ENCODE measurements at regions not wholly inside any gene's neighbourhood (a gene's known extent, or its start where the extent isn't known, plus 50 kb on each side); places are given as distances from the start of the nearest gene placed in this dataset.

GRCh38 chr1:191895049-191895448, 263.2 kb upstream of the RGS18 start:
- TF ChIP-seq RAD21 (IDR thresholded peaks at IDR 0.05; ENCODE audit: insufficient read depth, low read depth, low read length), result no peak
- no peak for TF ChIP-seq MLLT1 (IDR thresholded peaks at IDR 0.05)
- TF ChIP-seq SMAD1 (IDR thresholded peaks at IDR 0.05; ENCODE audit: low read depth, partially characterized antibody), result no peak
- TF ChIP-seq E4F1 (IDR thresholded peaks at IDR 0.05; ENCODE audit: borderline replicate concordance, partially characterized antibody), result no peak
- no peak for TF ChIP-seq PML (IDR thresholded peaks at IDR 0.05; ENCODE audit: low read length)
- no peak for TF ChIP-seq RBBP5 (conservative IDR thresholded peaks at IDR 0.05)
- TF ChIP-seq MYC (IDR thresholded peaks at IDR 0.05; ENCODE audit: insufficient read depth, insufficient read length, insufficient replicate concordance, low read length, severe bottlenecking), result no peak
- TF ChIP-seq HDGF (IDR thresholded peaks at IDR 0.05), result no peak
- Histone ChIP-seq H3K4me3 (no peak overlapping the region), H3K4me1 (ENCODE audit: control insufficient read depth, insufficient read depth, low read length) (no peaks in the 10 kb centered on the region), H3K27ac (ENCODE audit: control insufficient read depth, insufficient read depth) (no peak overlapping the region), H3K4me2 (ENCODE audit: control insufficient read depth, insufficient read depth) (no peak overlapping the region), H3K36me3 (ENCODE audit: control insufficient read depth in 2 of 2, insufficient read depth in 2 of 2, low read length in 1 of 2) (no peaks in the 10 kb centered on the region), H3K27me3 (replicated peaks in 1 of 2; ENCODE audit: control insufficient read depth in 2 of 2, insufficient read depth in 2 of 2, low read length in 1 of 2) (no peaks in the 10 kb centered on the region), H3K9ac (ENCODE audit: control insufficient read depth, insufficient read depth, low read length) (no peak overlapping the region), H3K79me2 (ENCODE audit: control insufficient read depth, insufficient read depth, low read length) (no peaks in the 10 kb centered on the region), H3K9me3 (replicated peaks; ENCODE audit: control insufficient read depth, insufficient read depth, low read length) (no peaks in the 10 kb centered on the region), H2AFZ (ENCODE audit: control insufficient read depth, low read depth, low read length) (no peak overlapping the region), H4K20me1 (ENCODE audit: control insufficient read depth, insufficient read depth) (no peaks in the 10 kb centered on the region)
- FAIRE-seq (no peak), DNase-seq (ENCODE audit: low read depth, low spot score) (no peak), ATAC-seq (no peak)
- CTCF ChIA-PET, result no interaction called here
- BruUV-seq (replicated peaks), result no TSS peak
- in situ Hi-C loops (cut with MboI) (no loop called here), intact Hi-C loops (cut with micrococcal nuclease; ENCODE audit: unreplicated experiment) (loop anchor here (10.0 kb wide), 1 partner anchor 550 kb away; no protein-coding TSS in a partner anchor)
- POLR2A ChIA-PET, result no interaction called here
- 0% methylated on average over 2 of the region's 2 CpGs for WGBS (ENCODE audit: insufficient coverage, insufficient replicate concordance, low lambda C conversion rate, missing lambda C conversion rate)
- SMC1A ChIA-PET (ENCODE audit: uncharacterized antibody, unreplicated experiment), result no interaction called here
- RAD21 ChIA-PET (ENCODE audit: unreplicated experiment), result no interaction called here

All from GM12878 (cell line).